ENCODE measurements at regions not wholly inside any gene's neighbourhood (a gene's known extent, or its start where the extent isn't known, plus 50 kb on each side); places are given as distances from the start of the nearest gene placed in this dataset.

- DNase-seq (ENCODE audit: low spot score) = no peak
- no peak for FAIRE-seq
Observed at GRCh38 chr3:188088948-188089685, 64.8 kb upstream of the LPP start.

- DNase-seq (ENCODE audit: low spot score) (no peak), FAIRE-seq (no peak)
Observed at GRCh38 chr3:188090620-188091309, 63.2 kb upstream of the LPP start.

- FAIRE-seq (no peak), DNase-seq (ENCODE audit: low spot score) (no peak)
Observed at GRCh38 chr3:188091746-188092145, 62.2 kb upstream of the LPP start.

DNA sequence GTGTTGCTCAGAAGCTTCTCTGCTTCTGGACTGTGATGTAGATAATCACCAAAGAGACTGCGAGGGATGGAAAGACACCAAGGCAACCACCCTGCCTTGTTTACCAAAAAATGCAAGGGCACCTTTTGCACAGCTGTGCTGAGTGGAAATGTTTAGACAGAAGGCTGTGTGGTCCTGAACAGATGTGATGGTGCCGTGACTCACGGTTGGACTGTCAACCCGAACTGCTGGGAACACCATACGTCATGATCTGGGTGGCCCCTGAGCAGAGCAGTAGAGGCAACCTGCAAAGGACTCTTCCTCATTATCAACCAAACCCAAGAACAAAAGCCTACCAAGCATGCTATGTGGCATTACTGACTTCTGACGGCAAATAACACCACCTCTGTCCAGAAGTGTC, 61.3 kb upstream of the LPP start:
- no peak for FAIRE-seq

GRCh38 chr3:188095431-188095830, 58.5 kb upstream of the LPP start:
- no peak for DNase-seq (ENCODE audit: low spot score)
- no peak for FAIRE-seq

More for the DNA sequence above, 61.3 kb upstream of the LPP start:
- DNase-seq (ENCODE audit: low spot score) = no peak

DNA sequence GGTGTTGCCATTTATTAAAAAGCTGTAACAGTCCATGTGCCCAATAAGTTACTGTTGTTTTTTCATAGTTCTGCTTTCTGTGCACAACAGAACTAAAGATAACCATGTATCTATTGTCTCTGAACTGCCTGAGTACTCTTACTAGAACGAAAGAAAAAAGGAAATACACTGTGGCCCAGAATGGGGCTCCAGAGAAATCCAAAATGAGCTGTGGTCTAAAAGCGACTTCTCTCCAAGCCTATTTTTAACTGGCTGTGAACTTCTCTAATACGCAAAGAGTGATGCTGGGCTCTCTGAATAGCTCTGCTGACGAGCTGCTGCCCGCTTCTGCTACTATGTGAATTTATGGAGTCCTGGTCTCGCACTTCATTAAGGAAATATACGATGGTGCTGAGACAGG, 56.2 kb upstream of the LPP start:
- DNase-seq (ENCODE audit: low spot score) (no peak), FAIRE-seq (no peak)

- FAIRE-seq (no peak), DNase-seq (ENCODE audit: low spot score) (no peak)
Observed at GRCh38 chr3:188099907-188100306, 54.0 kb upstream of the LPP start.

DNA sequence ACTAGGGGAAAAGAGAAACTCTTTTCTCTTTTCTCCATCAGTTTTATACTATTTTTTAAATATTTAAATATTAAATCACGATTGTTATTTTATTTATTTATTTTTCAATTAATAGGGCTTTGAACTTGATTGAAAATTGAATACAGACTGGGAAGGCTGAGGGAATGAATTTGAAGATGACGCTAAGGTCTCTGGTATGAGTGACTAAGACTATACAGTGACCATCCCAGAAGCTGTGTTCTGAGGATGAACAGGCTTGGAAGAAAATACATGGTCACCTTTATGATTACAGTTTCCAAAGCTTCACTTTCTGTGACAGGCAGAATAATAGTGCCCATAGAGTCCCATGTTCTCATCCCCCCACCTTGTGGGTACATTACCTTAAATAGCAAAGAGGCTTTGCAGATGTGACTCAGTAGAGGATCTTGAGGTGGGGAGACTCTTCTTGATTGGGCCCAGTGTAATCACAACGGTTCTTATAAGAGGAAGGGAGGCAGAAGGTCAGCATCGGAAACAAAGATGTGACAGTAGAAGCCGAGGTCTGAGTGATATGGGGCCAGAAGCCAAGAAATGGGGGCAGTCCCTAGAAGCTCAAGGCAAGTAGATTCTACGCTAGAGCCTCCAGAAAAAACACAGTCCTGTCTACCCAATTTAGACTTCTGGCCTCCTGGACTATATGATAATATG, 51.0 kb upstream of the LPP start:
- no peak for DNase-seq (ENCODE audit: low spot score)
- FAIRE-seq = no peak

DNA sequence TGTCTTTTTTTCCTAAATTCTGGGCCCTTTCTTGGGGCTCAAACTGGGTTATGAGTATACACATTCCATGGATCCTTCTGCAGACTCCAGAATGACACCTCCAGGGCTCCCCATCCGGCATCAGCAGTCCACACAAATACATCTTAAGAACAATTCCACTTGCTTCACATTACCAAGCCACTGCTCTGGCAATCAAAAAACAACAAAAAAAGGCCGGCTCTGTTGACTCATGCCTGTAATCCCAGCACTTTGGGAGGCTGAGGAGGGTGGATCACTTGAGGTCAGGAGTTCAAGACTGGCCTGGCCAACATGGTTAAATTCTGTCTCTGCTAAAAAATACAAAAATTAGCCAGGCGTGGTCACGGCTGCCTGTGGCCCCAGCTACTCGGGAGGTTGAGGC, 49.9 kb upstream of the LPP start:
- DNase-seq (ENCODE audit: low spot score) = no peak
- FAIRE-seq = no peak
